Lower leg skin (tissue), 4 donors: ENCODE measurements at regions not wholly inside any gene's neighbourhood (a gene's known extent, or its start where the extent isn't known, plus 50 kb on each side); places are given as distances from the start of the nearest gene placed in this dataset.
"Not testable (repeated sequence)": the region's sequence is repeated elsewhere in the genome, so short reads cannot be mapped to it uniquely, and the experiment has no call there.

Experiments
- DNase-seq, 2 donors: peaks; one replicate each; pipeline ENCODE4 v3.0.0-alpha.2; 2019; ENCODE audit warnings: low spot score in 2 of 2
- H3K4me3 ChIP-seq: fragments of 200-600 bp; sonication (generic); 2 replicates; pipeline ENCODE4 v1.5.1; 2017; ENCODE audit warnings: mild to moderate bottlenecking, low read depth; ENCODE audit not compliant: poor library complexity, severe bottlenecking
- CTCF ChIP-seq, 3 donors: fragments of 450-650 bp; IDR thresholded peaks; one replicate each; pipeline ENCODE4 v1.5.1; 2016; ENCODE audit warnings: antibody characterized with exemption in 3 of 3, mild to moderate bottlenecking in 3 of 3, moderate library complexity in 2 of 3
- POLR2A ChIP-seq, 2 donors: fragments of 450-650 bp; IDR thresholded peaks; one replicate each; pipeline ENCODE4 v1.6.1; 2016 to 2017; ENCODE audit warnings: antibody characterized with exemption in 2 of 2, mild to moderate bottlenecking in 1 of 2, moderate library complexity in 1 of 2
- WGBS, 2 donors: methylation state at CpG; one replicate each; pipeline ENCODE4 v1.1.5; 2018; 5-methylcytosine and 5-hydroxymethylcytosine counted together
- intact Hi-C: fragments of 100-400 bp; cut with DNase I; formaldehyde crosslinking; loops from one replicate; pipeline ENCODE4 v1.15.0; 2023; ENCODE audit warnings: low total_unique reads

- DNase-seq, result no peak
- no peak for TF ChIP-seq POLR2A (IDR thresholded peaks at IDR 0.05)
- intact Hi-C loops, result no loop called here
- WGBS, 2 donors, result 89 to 97% methylated on average over 2 of the region's 2 CpGs
- no peak overlapping the region for H3K4me3 ChIP-seq
Measured at GRCh38 chr1:199490769-199491527, 536.6 kb upstream of the NR5A2 start.

GRCh38 chr1:199495432-199495831, 532.1 kb upstream of the NR5A2 start:
- no peak for DNase-seq
- H3K4me3 ChIP-seq, result no peak overlapping the region
- intact Hi-C loops, result no loop called here
- WGBS, 2 donors, result 74 to 95% methylated on average over 3 of the region's 3 CpGs
- TF ChIP-seq POLR2A (IDR thresholded peaks at IDR 0.05), result no peak
- TF ChIP-seq CTCF (IDR thresholded peaks at IDR 0.05), result no peak

GRCh38 chr1:199498802-199499201, 528.7 kb upstream of the NR5A2 start:
- DNase-seq, intact Hi-C loops, H3K4me3 ChIP-seq: not testable (repeated sequence)
- 70 to 94% methylated on average over 1 of the region's 1 CpG for WGBS, 2 donors

- intact Hi-C loops, result no loop called here
- 73 to 78% methylated on average over 3 of the region's 3 CpGs for WGBS, 2 donors
Measured at GRCh38 chr1:199508072-199508471, 519.4 kb upstream of the NR5A2 start.

GRCh38 chr1:199508653-199509052, 518.9 kb upstream of the NR5A2 start:
- TF ChIP-seq POLR2A (IDR thresholded peaks at IDR 0.05) (no peak), CTCF (IDR thresholded peaks at IDR 0.05) (no peak)
- H3K4me3 ChIP-seq, result no peak overlapping the region
- 69 to 71% methylated on average over 2 of the region's 2 CpGs for WGBS, 2 donors
- intact Hi-C loops, result no loop called here
- no peak for DNase-seq

More at GRCh38 chr1:199508072-199508471, 519.4 kb upstream of the NR5A2 start:
- no peak for DNase-seq
- TF ChIP-seq POLR2A (IDR thresholded peaks at IDR 0.05) (no peak), CTCF (IDR thresholded peaks at IDR 0.05) (no peak)
- H3K4me3 ChIP-seq, result no peak overlapping the region

- DNase-seq, result no peak
- intact Hi-C loops, result no loop called here
- WGBS, 2 donors, result 80 to 93% methylated on average over 2 of the region's 2 CpGs
- no peak overlapping the region for H3K4me3 ChIP-seq
- TF ChIP-seq POLR2A (IDR thresholded peaks at IDR 0.05), result no peak
Measured at GRCh38 chr1:199509456-199509855, 518.1 kb upstream of the NR5A2 start.

- intact Hi-C loops, result no loop called here
- 66 to 86% methylated on average over 5 of the region's 5 CpGs for WGBS, 2 donors
- no peak for DNase-seq
- TF ChIP-seq CTCF (IDR thresholded peaks at IDR 0.05) (no peak), POLR2A (IDR thresholded peaks at IDR 0.05) (no peak)
- H3K4me3 ChIP-seq, result no peak overlapping the region
Measured at GRCh38 chr1:199510314-199510713, 517.2 kb upstream of the NR5A2 start.
